RWPE2 (cell line): ENCODE measurements at regions not wholly inside any gene's neighbourhood (a gene's known extent, or its start where the extent isn't known, plus 50 kb on each side); places are given as distances from the start of the nearest gene placed in this dataset.

Source experiments
- ATAC-seq: fragments of 200-7000 bp; cut with Tn5 transposase; 3 replicates; pipeline ENCODE4 v1.9.1; 2021; ENCODE audit warnings: low read depth
- DNase-seq: peaks from one replicate; pipeline ENCODE4 v3.0.0-alpha.2; 2020; ENCODE audit warnings: low spot score
- H3K27ac ChIP-seq: fragments of 450-650 bp; 2 replicates; pipeline ENCODE4 v1.5.1; 2017; ENCODE audit warnings: mild to moderate bottlenecking; ENCODE audit not compliant: poor library complexity, severe bottlenecking
- H3K27me3 ChIP-seq: fragments of 250-450 bp; sonication (Bioruptor Pico); 2 replicates; pipeline ENCODE4 v1.5.1; 2021; ENCODE audit warnings: mild to moderate bottlenecking, moderate library complexity; ENCODE audit not compliant: insufficient read depth, poor library complexity, severe bottlenecking
- H3K36me3 ChIP-seq: fragments of 250-450 bp; sonication (Bioruptor Pico); 2 replicates; pipeline ENCODE4 v1.5.1; 2020; ENCODE audit warnings: low read depth, mild to moderate bottlenecking, moderate library complexity
- H3K4me1 ChIP-seq: fragments of 250-450 bp; sonication (Bioruptor Pico); 2 replicates; pipeline ENCODE4 v1.5.1; 2021; ENCODE audit warnings: mild to moderate bottlenecking, moderate library complexity; ENCODE audit not compliant: insufficient read depth, poor library complexity, severe bottlenecking
- H3K4me3 ChIP-seq: fragments of 250-450 bp; sonication (Bioruptor Pico); 2 replicates; pipeline ENCODE4 v1.5.1; 2021; ENCODE audit warnings: mild to moderate bottlenecking, moderate library complexity; ENCODE audit not compliant: severe bottlenecking
- H3K9me3 ChIP-seq: fragments of 250-450 bp; sonication (Bioruptor Pico); 2 replicates; pipeline ENCODE4 v1.5.1; 2021; ENCODE audit warnings: mild to moderate bottlenecking, moderate library complexity; ENCODE audit not compliant: severe bottlenecking
- TF ChIP-seq, protein P1 (sequence below): fragments of 450-650 bp; IDR thresholded peaks from one replicate; pipeline ENCODE4 v1.5.1; 2017; ENCODE audit warnings: mild to moderate bottlenecking, moderate library complexity; ENCODE audit not compliant: poor library complexity, severe bottlenecking

DNA sequence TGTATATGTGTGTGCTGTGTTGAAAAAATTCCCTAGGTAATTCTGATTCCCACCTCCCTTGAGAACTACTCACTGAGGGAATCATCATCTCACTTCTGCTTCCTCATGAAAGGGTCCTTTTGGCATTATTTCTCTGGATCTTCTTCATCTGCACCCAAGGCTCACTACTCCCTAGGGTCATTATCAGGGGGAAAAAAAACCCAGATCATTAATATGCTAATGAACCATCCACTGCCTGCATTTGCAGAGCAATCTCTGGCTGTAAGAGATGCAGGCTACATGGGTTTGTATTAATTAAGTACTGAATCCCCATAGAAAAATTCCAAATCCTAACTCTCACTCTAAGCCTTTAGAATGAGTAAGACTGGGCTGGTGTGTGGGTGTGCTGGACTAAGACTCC is 68.0 kb upstream of the IGFBP5 start:
- H3K9me3 ChIP-seq = no peaks in the 10 kb centered on the region
- H3K4me1 ChIP-seq = no peaks in the 10 kb centered on the region
- DNase-seq = no peak
- no peak for ATAC-seq
- TF ChIP-seq, protein P1, sequence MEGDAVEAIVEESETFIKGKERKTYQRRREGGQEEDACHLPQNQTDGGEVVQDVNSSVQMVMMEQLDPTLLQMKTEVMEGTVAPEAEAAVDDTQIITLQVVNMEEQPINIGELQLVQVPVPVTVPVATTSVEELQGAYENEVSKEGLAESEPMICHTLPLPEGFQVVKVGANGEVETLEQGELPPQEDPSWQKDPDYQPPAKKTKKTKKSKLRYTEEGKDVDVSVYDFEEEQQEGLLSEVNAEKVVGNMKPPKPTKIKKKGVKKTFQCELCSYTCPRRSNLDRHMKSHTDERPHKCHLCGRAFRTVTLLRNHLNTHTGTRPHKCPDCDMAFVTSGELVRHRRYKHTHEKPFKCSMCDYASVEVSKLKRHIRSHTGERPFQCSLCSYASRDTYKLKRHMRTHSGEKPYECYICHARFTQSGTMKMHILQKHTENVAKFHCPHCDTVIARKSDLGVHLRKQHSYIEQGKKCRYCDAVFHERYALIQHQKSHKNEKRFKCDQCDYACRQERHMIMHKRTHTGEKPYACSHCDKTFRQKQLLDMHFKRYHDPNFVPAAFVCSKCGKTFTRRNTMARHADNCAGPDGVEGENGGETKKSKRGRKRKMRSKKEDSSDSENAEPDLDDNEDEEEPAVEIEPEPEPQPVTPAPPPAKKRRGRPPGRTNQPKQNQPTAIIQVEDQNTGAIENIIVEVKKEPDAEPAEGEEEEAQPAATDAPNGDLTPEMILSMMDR = no peak
- H3K4me3 ChIP-seq = no peak overlapping the region
- no peak overlapping the region for H3K27ac ChIP-seq
- H3K36me3 ChIP-seq = no peaks in the 10 kb centered on the region
- H3K27me3 ChIP-seq = no peaks in the 10 kb centered on the region

DNA sequence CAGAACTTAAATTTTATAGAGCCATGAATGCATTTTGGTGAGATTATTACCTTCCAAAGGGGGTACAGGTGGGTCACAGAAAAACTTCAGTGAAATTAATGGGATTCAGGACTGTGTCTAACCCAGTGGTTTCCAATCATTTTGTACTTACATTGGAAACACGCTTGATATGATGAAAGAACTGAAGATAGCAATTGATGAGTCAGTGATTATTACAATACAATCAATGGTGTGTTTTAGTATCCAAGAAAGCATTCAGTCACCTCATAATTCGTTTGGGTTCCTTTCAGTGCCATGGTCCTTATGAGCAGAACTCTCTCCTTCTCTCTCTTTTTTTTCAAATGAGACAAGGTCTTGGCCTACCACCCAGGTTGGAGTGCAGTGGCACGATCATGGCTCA is 66.5 kb upstream of the IGFBP5 start:
- Histone ChIP-seq H3K27ac (no peak overlapping the region), H3K36me3 (no peaks in the 10 kb centered on the region), H3K9me3 (no peaks in the 10 kb centered on the region), H3K4me1 (no peaks in the 10 kb centered on the region), H3K4me3 (no peak overlapping the region), H3K27me3 (no peaks in the 10 kb centered on the region)
- ATAC-seq = no peak
- no peak for DNase-seq
- TF ChIP-seq, protein P1 = no peak

DNA sequence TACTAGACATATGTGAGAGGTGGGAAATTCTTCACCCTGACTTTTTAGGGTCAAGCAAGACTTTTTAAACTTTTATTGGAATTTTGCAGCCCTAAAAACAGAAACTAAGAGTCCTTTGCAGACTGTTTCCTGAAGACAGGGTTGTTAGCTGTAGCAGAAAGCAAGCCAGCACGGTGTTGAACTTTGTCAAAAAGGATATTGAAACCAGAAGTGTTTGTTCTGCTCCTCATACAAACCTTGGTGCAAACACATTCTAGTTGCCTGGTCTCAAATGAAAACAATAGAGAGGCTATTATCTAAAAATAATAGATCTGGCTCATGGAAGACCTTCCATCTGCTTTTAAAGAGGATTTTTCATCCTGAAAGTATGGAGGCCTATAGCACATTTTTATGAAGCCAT is 65.8 kb upstream of the IGFBP5 start:
- H3K27me3 ChIP-seq = no peaks in the 10 kb centered on the region
- TF ChIP-seq, protein P1 = no peak
- H3K4me1 ChIP-seq = no peaks in the 10 kb centered on the region
- no peak overlapping the region for H3K27ac ChIP-seq
- no peak for ATAC-seq
- no peaks in the 10 kb centered on the region for H3K36me3 ChIP-seq
- no peak overlapping the region for H3K4me3 ChIP-seq
- no peak for DNase-seq
- no peaks in the 10 kb centered on the region for H3K9me3 ChIP-seq

DNA sequence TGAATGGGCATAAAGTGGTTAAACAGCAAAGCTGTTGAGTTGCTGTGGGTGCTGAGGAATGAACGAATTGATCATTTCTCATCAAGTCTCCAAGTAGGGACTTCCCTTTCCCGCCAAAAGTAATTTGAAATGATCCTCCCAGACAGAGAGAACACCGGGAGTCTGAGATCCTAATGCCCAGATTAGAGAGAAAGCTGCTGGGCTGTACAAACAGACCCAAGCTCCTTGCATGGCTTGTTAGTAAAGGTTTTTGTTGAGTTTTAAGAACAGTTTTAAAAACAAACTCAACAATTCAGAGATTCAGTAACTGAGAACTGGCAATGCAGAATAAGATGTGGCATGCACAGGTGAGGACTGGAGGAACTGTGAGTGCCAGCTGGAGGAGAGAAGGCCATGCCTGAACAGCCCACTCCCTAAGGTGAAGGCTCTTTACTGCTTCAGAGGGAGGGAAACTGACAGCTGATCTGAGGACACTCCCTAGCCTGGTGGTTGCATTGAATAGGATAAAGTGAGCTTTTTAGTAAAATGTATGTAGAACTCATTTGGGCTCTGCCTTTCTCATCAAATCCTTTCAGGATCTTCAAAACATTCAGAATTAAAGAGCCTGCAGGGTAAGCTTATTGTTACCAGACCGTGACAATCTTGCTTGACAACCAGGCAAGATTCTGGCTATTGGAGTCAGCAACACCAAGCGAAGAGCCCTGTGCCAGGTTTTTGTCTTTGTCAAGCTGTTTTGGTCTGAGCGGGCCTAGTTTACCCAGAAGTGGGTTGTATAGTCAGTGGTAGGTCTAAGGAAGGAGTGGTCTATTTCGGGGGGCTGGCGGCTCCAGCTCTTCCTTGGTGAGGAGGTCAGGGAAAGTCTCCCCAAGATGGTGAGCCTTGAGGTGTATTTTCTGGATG is 63.2 kb upstream of the IGFBP5 start:
- Histone ChIP-seq H3K27me3 (no peaks in the 10 kb centered on the region), H3K27ac (no peak overlapping the region), H3K4me1 (no peaks in the 10 kb centered on the region), H3K36me3 (no peaks in the 10 kb centered on the region), H3K9me3 (no peaks in the 10 kb centered on the region), H3K4me3 (no peak overlapping the region)
- TF ChIP-seq, protein P1 = no peak
- ATAC-seq (no peak), DNase-seq (no peak)

DNA sequence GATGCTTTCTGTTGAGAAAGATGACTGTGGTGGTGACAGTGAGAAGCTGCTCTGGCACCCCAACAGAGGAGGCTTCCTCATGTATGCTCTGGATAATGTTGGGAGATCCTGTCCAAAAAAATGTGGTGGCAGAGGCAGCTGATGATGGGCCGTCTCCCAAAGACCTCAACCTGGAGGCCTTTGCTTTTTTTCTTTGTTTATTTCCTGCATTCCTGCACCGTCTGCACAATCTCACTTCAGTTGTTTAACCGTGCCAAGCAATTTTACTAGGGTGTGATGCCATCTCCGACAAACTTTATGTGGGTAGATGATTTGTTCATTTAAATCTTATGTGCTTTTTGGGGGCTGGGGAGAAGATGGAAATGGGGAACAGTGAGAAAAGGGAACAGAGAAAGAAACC is 62.2 kb upstream of the IGFBP5 start:
- Histone ChIP-seq H3K36me3 (no peaks in the 10 kb centered on the region), H3K27me3 (peaks cover 10% of the 10 kb centered on the region), H3K4me3 (no peak overlapping the region), H3K9me3 (no peaks in the 10 kb centered on the region), H3K27ac (no peak overlapping the region), H3K4me1 (no peaks in the 10 kb centered on the region)
- ATAC-seq (no peak), DNase-seq (no peak)
- TF ChIP-seq, protein P1 = no peak
